ENCODE measurements at regions not wholly inside any gene's neighbourhood (a gene's known extent, or its start where the extent isn't known, plus 50 kb on each side); places are given as distances from the start of the nearest gene placed in this dataset.

- no peak for TF ChIP-seq CTCF (conservative IDR thresholded peaks at IDR 0.05; ENCODE audit: low read depth, low read length)
- no peak for TF ChIP-seq EZH2 (IDR thresholded peaks at IDR 0.05; ENCODE audit: borderline replicate concordance, low read depth, low read length, poor library complexity, severe bottlenecking)
These were observed 201.5 kb upstream of the KLF3 start for GRCh38 chr4:38462367-38463055.

Measured in A673 (cell line).